ENCODE measurements at regions not wholly inside any gene's neighbourhood (a gene's known extent, or its start where the extent isn't known, plus 50 kb on each side); places are given as distances from the start of the nearest gene placed in this dataset.
A peak's percentile ranks its signal among the peaks of the same experiment; 100 is the strongest.
"Not testable (repeated sequence)": the region's sequence is repeated elsewhere in the genome, so short reads cannot be mapped to it uniquely, and the experiment has no call there.

- Mint-ChIP-seq H3K27me3 (no peaks in the 10 kb centered on the region), H3K4me1 (no peaks in the 10 kb centered on the region), H3K36me3 (no peaks in the 10 kb centered on the region), H3K4me3 (no peak overlapping the region), H3K9me3 (peaks cover 5 to 6% of the 10 kb centered on the region in 2 donors), H3K27ac (no peak overlapping the region)
- DNase-seq = no peak
- no peak for ATAC-seq (replicated peaks)
These were observed 619.0 kb downstream of the TFAP2A start for GRCh38 chr6:9795880-9796279.

DNA sequence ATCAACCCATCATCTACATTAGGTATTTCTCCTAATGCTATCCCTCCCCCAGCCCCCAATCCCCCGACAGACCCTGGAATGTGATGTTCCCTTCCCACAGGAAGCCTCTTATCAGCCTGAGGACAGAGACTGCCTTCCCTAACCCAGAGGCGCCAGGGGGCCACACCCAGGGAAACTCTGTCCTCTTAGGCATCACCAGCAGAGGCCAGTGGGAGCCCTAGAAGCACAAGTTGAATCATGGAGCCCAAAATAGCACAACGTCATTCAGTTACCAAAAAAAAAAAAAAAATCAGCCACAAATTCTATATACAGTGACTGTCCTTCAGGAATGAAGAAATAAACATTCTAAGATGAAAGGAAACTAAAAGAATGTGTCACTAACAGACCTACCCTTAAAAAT is 625.7 kb downstream of the TFAP2A start:
- ATAC-seq (replicated peaks) = no peak
- no peak for DNase-seq
- Mint-ChIP-seq H3K36me3 (no peaks in the 10 kb centered on the region), H3K4me1 (no peaks in the 10 kb centered on the region), H3K9me3 (peaks cover 0 to 4% of the 10 kb centered on the region in 2 donors), H3K4me3 (no peak overlapping the region), H3K27ac (no peak overlapping the region), H3K27me3 (no peaks in the 10 kb centered on the region)

DNA sequence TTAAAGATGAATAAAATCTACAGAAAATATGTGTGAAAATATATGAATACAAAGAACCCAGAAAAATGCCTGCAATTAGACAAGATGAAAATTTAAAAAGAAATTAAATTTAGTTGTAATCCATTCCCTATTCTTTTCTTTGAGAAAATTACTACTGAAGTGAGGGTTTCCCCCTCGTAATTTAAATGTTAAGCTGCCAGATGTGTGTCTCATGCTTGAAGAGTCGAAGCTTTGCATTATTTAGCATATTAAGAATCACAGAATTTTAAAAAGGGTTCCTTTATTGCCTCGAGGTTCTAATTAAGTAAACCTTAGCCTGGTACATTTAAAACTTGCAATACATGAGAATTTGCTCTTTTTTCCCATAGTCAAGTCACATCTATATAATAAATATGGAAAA is 630.1 kb downstream of the TFAP2A start:
- Mint-ChIP-seq H3K4me3 (no peak overlapping the region), H3K4me1 (no peaks in the 10 kb centered on the region), H3K27ac (no peak overlapping the region), H3K9me3 (peaks cover 1 to 4% of the 10 kb centered on the region in 2 donors), H3K36me3 (no peaks in the 10 kb centered on the region), H3K27me3 (no peaks in the 10 kb centered on the region)
- no peak for DNase-seq
- no peak for ATAC-seq (replicated peaks)

DNA sequence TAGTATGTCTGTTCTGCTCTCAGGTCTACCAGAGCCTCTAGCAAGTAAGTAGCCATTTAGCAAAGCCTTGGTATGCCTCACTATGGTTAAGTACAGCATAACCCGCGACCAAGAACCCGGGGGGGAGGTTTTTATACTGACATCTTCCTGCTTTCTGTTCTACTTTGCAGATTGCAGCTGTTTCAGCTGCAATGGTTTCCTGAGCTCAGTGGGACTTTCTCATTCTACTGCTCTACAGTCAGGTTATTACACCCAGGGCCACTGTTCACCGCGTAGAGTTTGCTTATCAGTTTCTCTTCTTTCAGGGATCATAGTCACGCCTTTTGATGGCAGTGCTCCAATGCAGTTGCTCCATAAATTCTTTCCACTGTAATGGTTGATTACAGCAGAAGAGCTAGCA is 631.3 kb downstream of the TFAP2A start:
- Mint-ChIP-seq H3K27ac (no peak overlapping the region), H3K36me3 (no peaks in the 10 kb centered on the region), H3K4me1 (no peaks in the 10 kb centered on the region), H3K4me3 (no peak overlapping the region), H3K27me3 (no peaks in the 10 kb centered on the region), H3K9me3 (peaks cover 0 to 4% of the 10 kb centered on the region in 2 donors)
- no peak for ATAC-seq (replicated peaks)
- no peak for DNase-seq

GRCh38 chr6:9766240-9766915 is 648.5 kb downstream of the TFAP2A start:
- DNase-seq = no peak
- peaks cover 3 to 7% of the 10 kb centered on the region in 2 donors for H3K9me3 Mint-ChIP-seq
- H3K27ac Mint-ChIP-seq = no peak overlapping the region
- H3K4me1 Mint-ChIP-seq = no peaks in the 10 kb centered on the region
- H3K36me3 Mint-ChIP-seq = no peaks in the 10 kb centered on the region
- H3K4me3 Mint-ChIP-seq = no peak overlapping the region
- no peaks in the 10 kb centered on the region for H3K27me3 Mint-ChIP-seq
- peak in 1 of 2 donors; percentile 36 for ATAC-seq (replicated peaks)

DNA sequence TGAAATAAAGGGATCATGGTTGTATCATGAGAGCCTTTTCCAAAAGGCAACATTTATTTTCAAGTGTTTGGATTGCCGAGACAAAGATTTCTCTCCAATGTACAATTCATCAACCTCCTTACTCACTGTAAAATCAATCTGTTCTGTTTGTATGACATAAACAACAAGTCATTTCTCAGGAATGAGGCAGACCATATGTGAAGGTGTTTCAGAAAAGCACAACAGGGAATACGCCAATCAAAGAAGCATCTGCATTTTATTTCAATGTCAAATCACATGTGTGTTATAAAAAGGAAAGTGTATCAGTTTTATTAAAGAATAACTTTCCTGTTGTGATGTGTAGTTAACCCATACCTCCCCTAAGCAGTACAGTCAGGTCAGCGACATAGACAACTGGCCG is 653.7 kb downstream of the TFAP2A start:
- Mint-ChIP-seq H3K36me3 (no peaks in the 10 kb centered on the region), H3K27ac (no peak overlapping the region), H3K4me3 (no peak overlapping the region), H3K27me3 (no peaks in the 10 kb centered on the region), H3K4me1 (no peaks in the 10 kb centered on the region), H3K9me3 (peaks cover 0 to 3% of the 10 kb centered on the region in 2 donors)
- DNase-seq (no peak), ATAC-seq (replicated peaks) (no peak)

- no peaks in the 10 kb centered on the region for H3K36me3 Mint-ChIP-seq
- H3K9me3 Mint-ChIP-seq = peaks cover 0 to 3% of the 10 kb centered on the region in 2 donors
- no peaks in the 10 kb centered on the region for H3K27me3 Mint-ChIP-seq
- H3K4me1 Mint-ChIP-seq = no peaks in the 10 kb centered on the region
- no peak overlapping the region for H3K4me3 Mint-ChIP-seq
- H3K27ac Mint-ChIP-seq = no peak overlapping the region
- no peak for DNase-seq
- no peak for ATAC-seq (replicated peaks)
These were observed 660.4 kb downstream of the TFAP2A start for GRCh38 chr6:9754515-9754914.

DNA sequence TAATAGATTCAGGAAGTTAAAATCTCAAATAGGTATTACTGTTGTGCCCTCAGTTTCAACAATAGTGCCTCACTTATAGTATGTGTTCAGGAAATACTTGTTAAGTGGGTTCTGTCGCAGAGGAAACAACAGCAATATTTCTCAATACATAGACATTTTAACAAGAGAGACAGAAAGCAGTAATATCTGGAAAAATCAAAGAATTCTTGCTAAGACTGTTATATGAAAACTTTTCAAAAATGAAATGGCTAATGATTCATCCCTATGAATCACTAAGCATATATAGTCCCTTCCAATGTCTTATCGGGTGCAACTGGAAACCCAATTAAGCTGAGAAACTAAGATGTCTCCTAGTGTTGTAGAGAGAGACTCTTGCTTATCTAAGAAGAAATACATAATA is 668.9 kb downstream of the TFAP2A start:
- Mint-ChIP-seq H3K4me1 (no peaks in the 10 kb centered on the region), H3K27me3 (no peaks in the 10 kb centered on the region), H3K4me3 (no peak overlapping the region), H3K36me3 (no peaks in the 10 kb centered on the region), H3K9me3 (peaks cover 4 to 7% of the 10 kb centered on the region in 2 donors), H3K27ac (no peak overlapping the region)
- no peak for DNase-seq
- no peak for ATAC-seq (replicated peaks)

DNA sequence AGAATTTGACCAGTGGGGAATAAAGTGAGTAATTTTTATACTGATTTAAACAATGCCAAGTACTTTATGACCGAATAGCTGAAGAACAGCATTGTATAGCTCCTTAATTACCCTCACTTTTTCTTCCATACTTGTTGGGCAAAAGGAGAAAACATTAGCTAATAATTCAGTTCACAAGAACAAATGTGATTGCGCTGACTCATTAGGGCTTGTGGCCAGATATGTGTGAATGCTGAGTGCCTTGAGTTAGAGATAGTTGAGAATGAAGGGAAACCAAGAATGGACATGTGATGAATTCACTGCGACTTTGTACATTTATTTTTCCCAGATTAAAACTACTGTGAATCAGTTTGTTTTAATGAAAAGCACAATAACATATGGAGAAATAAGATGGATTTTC is 669.4 kb downstream of the TFAP2A start:
- no peak overlapping the region for H3K27ac Mint-ChIP-seq
- DNase-seq (no peak), ATAC-seq (replicated peaks) (no peak)
- H3K27me3 Mint-ChIP-seq = no peaks in the 10 kb centered on the region
- no peak overlapping the region for H3K4me3 Mint-ChIP-seq
- no peaks in the 10 kb centered on the region for H3K4me1 Mint-ChIP-seq
- no peaks in the 10 kb centered on the region for H3K36me3 Mint-ChIP-seq
- H3K9me3 Mint-ChIP-seq = peaks cover 5 to 7% of the 10 kb centered on the region in 2 donors

- Mint-ChIP-seq H3K9me3 (peaks cover 5 to 7% of the 10 kb centered on the region in 2 donors), H3K36me3 (no peaks in the 10 kb centered on the region), H3K4me3 (no peak overlapping the region), H3K4me1 (no peaks in the 10 kb centered on the region), H3K27ac (no peak overlapping the region), H3K27me3 (no peaks in the 10 kb centered on the region)
- DNase-seq (no peak), ATAC-seq (replicated peaks) (no peak)
These were observed 670.8 kb downstream of the TFAP2A start for GRCh38 chr6:9744119-9744518.

DNA sequence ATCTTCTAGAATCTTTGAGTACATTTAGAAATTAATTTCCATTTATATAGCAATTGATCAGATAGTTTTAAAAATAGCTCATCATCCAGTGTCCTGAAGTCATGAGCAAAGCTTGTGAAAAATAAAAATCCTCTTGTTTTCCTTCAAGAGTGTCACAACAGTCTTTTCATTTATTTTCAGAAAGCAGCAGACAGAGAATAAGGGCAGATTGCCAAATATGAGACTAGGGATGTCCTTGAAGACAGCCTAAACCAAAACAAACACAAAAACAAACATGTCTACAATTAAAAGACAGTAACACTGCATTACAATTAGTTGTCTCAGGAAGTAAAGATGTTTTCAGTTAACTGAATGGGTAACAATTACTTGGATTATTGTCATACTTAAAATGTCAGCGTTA is 682.8 kb downstream of the TFAP2A start:
- Mint-ChIP-seq H3K36me3 (no peaks in the 10 kb centered on the region), H3K9me3 (peaks cover 6 to 8% of the 10 kb centered on the region in 2 donors), H3K4me1 (no peaks in the 10 kb centered on the region), H3K27ac (no peak overlapping the region), H3K27me3 (no peaks in the 10 kb centered on the region), H3K4me3 (no peak overlapping the region)
- DNase-seq (no peak), ATAC-seq (replicated peaks) (no peak)

DNA sequence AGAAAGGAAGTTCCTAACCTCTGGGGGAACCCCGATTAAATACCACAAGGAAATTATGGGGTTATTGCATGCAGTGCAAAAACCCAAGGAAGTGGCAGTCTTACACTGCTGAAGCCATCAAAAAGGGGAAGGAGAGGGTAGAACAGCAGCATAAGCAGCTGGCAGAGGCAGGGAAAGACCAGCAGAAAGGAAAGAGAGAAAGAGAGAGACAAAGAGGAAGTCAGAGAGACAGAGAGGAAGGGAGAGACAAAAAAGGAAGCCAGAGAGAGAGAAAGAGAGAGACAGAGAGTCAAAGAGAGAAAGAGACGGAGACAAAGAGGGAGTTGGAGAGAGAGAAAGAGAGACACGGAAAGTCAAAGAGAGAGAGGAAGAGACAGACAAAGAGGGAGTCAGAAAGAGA is 689.1 kb downstream of the TFAP2A start:
- DNase-seq; H3K27me3 Mint-ChIP-seq; H3K4me3 Mint-ChIP-seq; ATAC-seq (replicated peaks); H3K27ac Mint-ChIP-seq; H3K36me3 Mint-ChIP-seq; H3K9me3 Mint-ChIP-seq; H3K4me1 Mint-ChIP-seq: not testable (repeated sequence)

DNA sequence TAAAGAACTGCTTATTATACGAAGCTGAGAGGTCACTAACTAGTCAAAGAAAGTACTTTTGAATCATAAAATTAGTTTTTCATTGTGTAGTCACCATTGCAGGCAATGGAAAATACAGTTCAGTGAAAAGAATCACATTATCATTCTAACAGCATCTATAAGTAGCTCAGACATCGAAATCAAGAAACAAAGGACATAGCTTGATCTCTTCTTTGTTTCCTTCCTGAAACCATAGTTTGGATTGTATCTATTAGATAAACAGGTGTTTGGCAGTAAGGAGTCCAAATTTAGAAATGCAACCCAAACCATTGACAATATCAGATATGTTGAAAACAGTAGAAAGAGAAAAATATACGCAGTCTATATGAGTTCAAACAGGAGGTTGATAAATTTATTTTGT is 697.3 kb downstream of the TFAP2A start:
- H3K27me3 Mint-ChIP-seq = no peaks in the 10 kb centered on the region
- no peaks in the 10 kb centered on the region for H3K4me1 Mint-ChIP-seq
- H3K27ac Mint-ChIP-seq = no peak overlapping the region
- H3K4me3 Mint-ChIP-seq = no peak overlapping the region
- no peaks in the 10 kb centered on the region for H3K36me3 Mint-ChIP-seq
- no peaks in the 10 kb centered on the region for H3K9me3 Mint-ChIP-seq
- no peak for ATAC-seq (replicated peaks)
- no peak for DNase-seq

DNA sequence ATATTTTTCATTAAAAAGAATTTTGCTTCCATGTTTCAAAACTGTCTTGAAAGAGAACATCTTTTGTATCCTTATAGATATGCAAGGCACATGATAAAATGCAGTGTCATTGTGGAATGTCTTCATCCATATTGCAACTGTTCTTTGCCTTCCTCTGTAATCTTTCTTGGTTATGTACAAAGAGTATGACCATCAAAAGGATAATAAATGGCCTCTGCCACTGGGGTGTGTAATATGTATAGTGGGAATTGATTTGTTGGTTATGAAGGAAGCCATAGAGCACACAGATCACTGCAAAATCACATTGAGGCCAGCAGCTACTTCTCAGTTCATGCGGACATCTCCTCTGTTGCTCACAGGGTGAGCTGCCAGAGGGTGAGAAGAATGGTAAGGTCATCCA is 703.5 kb downstream of the TFAP2A start:
- ATAC-seq (replicated peaks) (no peak), DNase-seq (no peak)
- Mint-ChIP-seq H3K36me3 (no peaks in the 10 kb centered on the region), H3K4me1 (no peaks in the 10 kb centered on the region), H3K4me3 (no peak overlapping the region), H3K9me3 (peaks cover 0 to 1% of the 10 kb centered on the region in 2 donors), H3K27ac (no peak overlapping the region), H3K27me3 (no peaks in the 10 kb centered on the region)

GRCh38 chr6:9710574-9710973 is 704.3 kb downstream of the TFAP2A start:
- no peak for ATAC-seq (replicated peaks)
- no peak overlapping the region for H3K4me3 Mint-ChIP-seq
- no peaks in the 10 kb centered on the region for H3K36me3 Mint-ChIP-seq
- no peaks in the 10 kb centered on the region for H3K27me3 Mint-ChIP-seq
- H3K27ac Mint-ChIP-seq = no peak overlapping the region
- DNase-seq = no peak
- peaks cover 0 to 1% of the 10 kb centered on the region in 2 donors for H3K9me3 Mint-ChIP-seq
- H3K4me1 Mint-ChIP-seq = no peaks in the 10 kb centered on the region

DNA sequence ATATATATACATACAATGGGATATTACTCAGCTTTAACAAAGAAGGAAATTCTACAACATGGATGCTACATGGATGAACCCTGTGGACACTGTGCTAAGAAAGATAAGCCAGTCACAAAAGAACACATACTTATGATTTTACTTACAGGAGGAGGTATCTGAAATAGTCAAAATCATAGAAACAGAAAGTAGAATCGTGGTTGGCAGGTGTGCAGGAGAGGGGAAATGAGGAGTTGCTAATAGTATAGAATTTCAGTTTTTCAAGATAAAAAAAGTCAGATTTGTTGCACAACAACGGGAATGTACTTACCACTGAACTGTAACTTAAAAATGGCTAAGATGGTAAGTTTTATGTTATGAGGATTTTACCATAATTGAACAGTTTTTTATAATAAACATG is 706.3 kb downstream of the TFAP2A start:
- Mint-ChIP-seq H3K36me3 (no peaks in the 10 kb centered on the region), H3K27ac (no peak overlapping the region), H3K4me3 (no peak overlapping the region), H3K4me1 (no peaks in the 10 kb centered on the region), H3K27me3 (no peaks in the 10 kb centered on the region), H3K9me3 (peaks cover 0 to 1% of the 10 kb centered on the region in 2 donors)
- ATAC-seq (replicated peaks) (no peak), DNase-seq (no peak)

All from stimulated activated naive B cell treated with anti-CD40 and anti-IgM and Interleukin-4, amounts not matched to agents 10 μg/mL and 1 μg/mL and 100 μg/mL, for 72 hours (primary cell).